ENCODE measurements at regions not wholly inside any gene's neighbourhood (a gene's known extent, or its start where the extent isn't known, plus 50 kb on each side); places are given as distances from the start of the nearest gene placed in this dataset.

DNA sequence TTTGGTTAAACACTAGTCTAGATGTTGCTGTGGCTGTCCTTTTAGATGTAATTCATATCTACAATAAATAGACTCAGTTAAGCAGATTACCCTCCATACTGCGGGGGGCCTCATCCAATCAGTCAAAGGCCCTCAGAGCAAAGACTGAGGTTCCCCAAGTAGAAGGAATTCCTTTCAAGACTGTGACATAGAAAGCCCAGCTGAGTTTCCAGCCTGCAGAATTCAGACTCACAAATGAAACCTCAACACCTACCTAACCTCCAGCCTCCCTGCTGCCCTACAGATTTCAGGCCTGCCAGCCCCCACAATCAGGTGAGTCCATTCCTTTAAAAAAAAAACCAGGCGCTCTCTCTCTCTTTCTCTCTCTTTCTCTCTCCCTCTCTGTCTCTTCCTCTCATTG is 73.6 kb upstream of the NSMCE3 start:
- no peak for TF ChIP-seq POLR2A (IDR thresholded peaks at IDR 0.05)
- TF ChIP-seq POLR2AphosphoS5 (IDR thresholded peaks at IDR 0.05; ENCODE audit: insufficient read depth in 1 of 2, low read depth in 1 of 2) = no peak

Data from vagina (tissue), 2 donors.